HG03175 (cell line): ENCODE measurements at regions not wholly inside any gene's neighbourhood (a gene's known extent, or its start where the extent isn't known, plus 50 kb on each side); places are given as distances from the start of the nearest gene placed in this dataset.

Experiments used
- ATAC-seq: cut with Tn5 transposase; IDR thresholded peaks from one replicate; pipeline ENCODE4 v1.9.1; 2021; ENCODE audit warnings: mild to moderate bottlenecking, moderate library complexity; ENCODE audit not compliant: unreplicated experiment

- ATAC-seq = no peak
Measured at GRCh38 chr2:129611471-129611870, 368.0 kb upstream of the RAB6C start.

- no peak for ATAC-seq
Measured at GRCh38 chr2:129619471-129619870, 360.0 kb upstream of the RAB6C start.

GRCh38 chr2:129620411-129620810 lies 359.1 kb upstream of the RAB6C start:
- no peak for ATAC-seq

- ATAC-seq = no peak
Measured at GRCh38 chr2:129623783-129624182, 355.7 kb upstream of the RAB6C start.

- ATAC-seq = no peak
Measured at GRCh38 chr2:129627437-129627836, 352.0 kb upstream of the RAB6C start.

- no peak for ATAC-seq
Measured at GRCh38 chr2:129636692-129637091, 342.8 kb upstream of the RAB6C start.

GRCh38 chr2:129641371-129641770 lies 338.1 kb upstream of the RAB6C start:
- no peak for ATAC-seq

GRCh38 chr2:129642526-129643043 lies 336.9 kb upstream of the RAB6C start:
- ATAC-seq = no peak

- ATAC-seq = no peak
Measured at GRCh38 chr2:129645335-129645734, 334.1 kb upstream of the RAB6C start.

GRCh38 chr2:129646107-129646506 lies 333.4 kb upstream of the RAB6C start:
- ATAC-seq = no peak

GRCh38 chr2:129653246-129653645 lies 326.2 kb upstream of the RAB6C start:
- no peak for ATAC-seq

GRCh38 chr2:129654331-129654730 lies 325.1 kb upstream of the RAB6C start:
- ATAC-seq = no peak

GRCh38 chr2:129656081-129656598 lies 323.3 kb upstream of the RAB6C start:
- no peak for ATAC-seq

- ATAC-seq = no peak
Measured at GRCh38 chr2:129658430-129658829, 321.0 kb upstream of the RAB6C start.

- ATAC-seq = no peak
Measured at GRCh38 chr2:129661935-129662334, 317.5 kb upstream of the RAB6C start.

- ATAC-seq = no peak
Measured at GRCh38 chr2:129667577-129667976, 311.9 kb upstream of the RAB6C start.

- no peak for ATAC-seq
Measured at GRCh38 chr2:129672521-129672920, 306.9 kb upstream of the RAB6C start.

GRCh38 chr2:129673234-129673633 lies 306.2 kb upstream of the RAB6C start:
- no peak for ATAC-seq

- peak; percentile 87 for ATAC-seq
Measured at GRCh38 chr2:129673847-129674711, 305.4 kb upstream of the RAB6C start.

GRCh38 chr2:129678751-129679150 lies 300.7 kb upstream of the RAB6C start:
- no peak for ATAC-seq

- no peak for ATAC-seq
Measured at GRCh38 chr2:129681788-129682187, 297.7 kb upstream of the RAB6C start.
